Ishikawa (cell line): ENCODE measurements at regions not wholly inside any gene's neighbourhood (a gene's known extent, or its start where the extent isn't known, plus 50 kb on each side); places are given as distances from the start of the nearest gene placed in this dataset.

ENCODE experiments used
- CEBPB ChIP-seq: IDR thresholded peaks from 2 replicates; pipeline ENCODE4 v1.6.1; 2012
- CREB1 ChIP-seq: IDR thresholded peaks from 2 replicates; pipeline ENCODE4 v1.6.1; 2012; ENCODE audit warnings: low read depth
- EGR1 ChIP-seq: IDR thresholded peaks from 2 replicates; pipeline ENCODE4 v1.6.1; 2012
- EP300 ChIP-seq: IDR thresholded peaks from 2 replicates; pipeline ENCODE4 v1.6.1; 2012; ENCODE audit warnings: borderline replicate concordance
- FOXM1 ChIP-seq: IDR thresholded peaks from 2 replicates; pipeline ENCODE4 v1.6.1; 2012; ENCODE audit warnings: low read depth, borderline replicate concordance
- NFIC ChIP-seq: IDR thresholded peaks from 2 replicates; pipeline ENCODE4 v1.6.1; 2012
- RAD21 ChIP-seq: IDR thresholded peaks from 2 replicates; pipeline ENCODE4 v1.6.1; 2012; ENCODE audit warnings: low read depth
- TAF1 ChIP-seq: IDR thresholded peaks from 2 replicates; pipeline ENCODE4 v1.6.1; 2012; ENCODE audit warnings: low read depth, mild to moderate bottlenecking
- TCF12 ChIP-seq: IDR thresholded peaks from 2 replicates; pipeline ENCODE4 v1.6.1; 2012; ENCODE audit warnings: low read depth
- TEAD4 ChIP-seq: IDR thresholded peaks from 2 replicates; pipeline ENCODE4 v1.6.1; 2012
- YY1 ChIP-seq: IDR thresholded peaks from 2 replicates; pipeline ENCODE4 v1.6.1; 2012; ENCODE audit warnings: low read depth
- ZBTB7A ChIP-seq: IDR thresholded peaks from 2 replicates; pipeline ENCODE4 v1.6.1; 2012; ENCODE audit warnings: low read depth
- TF ChIP-seq, protein P1 (sequence below): IDR thresholded peaks from 2 replicates; pipeline ENCODE4 v1.6.1; 2012
- TF ChIP-seq, protein P2 (sequence below): IDR thresholded peaks from 2 replicates; pipeline ENCODE4 v1.6.1; 2012
- TF ChIP-seq, protein P3 (sequence below): IDR thresholded peaks from 2 replicates; pipeline ENCODE4 v1.6.1; 2012; ENCODE audit warnings: low read depth, mild to moderate bottlenecking

DNA sequence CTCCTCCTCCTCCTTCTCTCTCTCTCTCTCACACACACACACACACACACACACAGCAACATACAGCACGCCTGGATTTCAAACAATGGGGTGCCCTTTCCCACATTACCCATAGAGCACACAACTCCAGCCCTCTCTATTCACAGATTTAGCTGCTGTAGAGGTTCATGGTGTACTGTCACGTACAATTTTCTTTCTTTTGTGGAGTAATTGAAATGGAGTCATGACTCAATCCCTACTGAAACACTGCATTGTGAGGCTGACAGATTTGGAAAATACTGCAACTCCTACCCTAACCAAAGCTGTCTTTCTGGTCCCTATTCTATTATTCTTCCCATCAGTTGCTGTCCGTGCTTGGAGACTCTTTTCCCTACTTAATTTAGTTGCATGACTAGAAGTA, 166.9 kb downstream of the EDN1 start:
- TF ChIP-seq NFIC (no peak), RAD21 (no peak), EP300 (no peak), TAF1 (no peak), YY1 (no peak), ZBTB7A (no peak), EGR1 (no peak), CEBPB (no peak), TEAD4 (no peak), TCF12 (no peak), CREB1 (no peak), FOXM1 (no peak)
- TF ChIP-seq, protein P1, sequence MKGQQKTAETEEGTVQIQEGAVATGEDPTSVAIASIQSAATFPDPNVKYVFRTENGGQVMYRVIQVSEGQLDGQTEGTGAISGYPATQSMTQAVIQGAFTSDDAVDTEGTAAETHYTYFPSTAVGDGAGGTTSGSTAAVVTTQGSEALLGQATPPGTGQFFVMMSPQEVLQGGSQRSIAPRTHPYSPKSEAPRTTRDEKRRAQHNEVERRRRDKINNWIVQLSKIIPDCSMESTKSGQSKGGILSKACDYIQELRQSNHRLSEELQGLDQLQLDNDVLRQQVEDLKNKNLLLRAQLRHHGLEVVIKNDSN, result no peak
- TF ChIP-seq, protein P2, sequence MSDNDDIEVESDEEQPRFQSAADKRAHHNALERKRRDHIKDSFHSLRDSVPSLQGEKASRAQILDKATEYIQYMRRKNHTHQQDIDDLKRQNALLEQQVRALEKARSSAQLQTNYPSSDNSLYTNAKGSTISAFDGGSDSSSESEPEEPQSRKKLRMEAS, result no peak
- TF ChIP-seq, protein P3, sequence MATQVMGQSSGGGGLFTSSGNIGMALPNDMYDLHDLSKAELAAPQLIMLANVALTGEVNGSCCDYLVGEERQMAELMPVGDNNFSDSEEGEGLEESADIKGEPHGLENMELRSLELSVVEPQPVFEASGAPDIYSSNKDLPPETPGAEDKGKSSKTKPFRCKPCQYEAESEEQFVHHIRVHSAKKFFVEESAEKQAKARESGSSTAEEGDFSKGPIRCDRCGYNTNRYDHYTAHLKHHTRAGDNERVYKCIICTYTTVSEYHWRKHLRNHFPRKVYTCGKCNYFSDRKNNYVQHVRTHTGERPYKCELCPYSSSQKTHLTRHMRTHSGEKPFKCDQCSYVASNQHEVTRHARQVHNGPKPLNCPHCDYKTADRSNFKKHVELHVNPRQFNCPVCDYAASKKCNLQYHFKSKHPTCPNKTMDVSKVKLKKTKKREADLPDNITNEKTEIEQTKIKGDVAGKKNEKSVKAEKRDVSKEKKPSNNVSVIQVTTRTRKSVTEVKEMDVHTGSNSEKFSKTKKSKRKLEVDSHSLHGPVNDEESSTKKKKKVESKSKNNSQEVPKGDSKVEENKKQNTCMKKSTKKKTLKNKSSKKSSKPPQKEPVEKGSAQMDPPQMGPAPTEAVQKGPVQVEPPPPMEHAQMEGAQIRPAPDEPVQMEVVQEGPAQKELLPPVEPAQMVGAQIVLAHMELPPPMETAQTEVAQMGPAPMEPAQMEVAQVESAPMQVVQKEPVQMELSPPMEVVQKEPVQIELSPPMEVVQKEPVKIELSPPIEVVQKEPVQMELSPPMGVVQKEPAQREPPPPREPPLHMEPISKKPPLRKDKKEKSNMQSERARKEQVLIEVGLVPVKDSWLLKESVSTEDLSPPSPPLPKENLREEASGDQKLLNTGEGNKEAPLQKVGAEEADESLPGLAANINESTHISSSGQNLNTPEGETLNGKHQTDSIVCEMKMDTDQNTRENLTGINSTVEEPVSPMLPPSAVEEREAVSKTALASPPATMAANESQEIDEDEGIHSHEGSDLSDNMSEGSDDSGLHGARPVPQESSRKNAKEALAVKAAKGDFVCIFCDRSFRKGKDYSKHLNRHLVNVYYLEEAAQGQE, result no peak

DNA sequence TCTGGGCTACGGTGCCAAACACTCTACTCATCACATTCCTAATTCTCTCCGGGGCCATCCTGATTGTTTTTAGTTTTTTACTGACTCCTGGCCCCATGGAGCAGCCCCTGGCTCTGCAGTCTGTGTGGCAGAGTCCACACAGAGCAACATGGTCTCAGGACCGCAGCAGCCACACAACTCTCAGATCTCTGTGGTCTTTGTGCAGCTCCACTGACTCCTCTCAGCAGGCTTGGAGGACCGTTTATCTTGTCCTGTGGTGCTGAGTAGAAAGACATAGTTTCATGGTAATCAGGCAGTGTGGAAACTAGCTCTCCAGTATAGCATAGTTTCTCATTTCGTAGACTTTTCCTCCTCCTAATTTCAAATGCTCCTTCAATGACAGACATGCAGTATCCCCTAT, 168.4 kb downstream of the EDN1 start:
- TF ChIP-seq EGR1 (no peak), FOXM1 (no peak), RAD21 (no peak), TEAD4 (no peak), TAF1 (no peak), CREB1 (no peak), ZBTB7A (no peak), NFIC (no peak), TCF12 (no peak), YY1 (no peak)
- TF ChIP-seq, protein P1, result no peak
- TF ChIP-seq, protein P3, result no peak
- TF ChIP-seq, protein P2, result no peak

DNA sequence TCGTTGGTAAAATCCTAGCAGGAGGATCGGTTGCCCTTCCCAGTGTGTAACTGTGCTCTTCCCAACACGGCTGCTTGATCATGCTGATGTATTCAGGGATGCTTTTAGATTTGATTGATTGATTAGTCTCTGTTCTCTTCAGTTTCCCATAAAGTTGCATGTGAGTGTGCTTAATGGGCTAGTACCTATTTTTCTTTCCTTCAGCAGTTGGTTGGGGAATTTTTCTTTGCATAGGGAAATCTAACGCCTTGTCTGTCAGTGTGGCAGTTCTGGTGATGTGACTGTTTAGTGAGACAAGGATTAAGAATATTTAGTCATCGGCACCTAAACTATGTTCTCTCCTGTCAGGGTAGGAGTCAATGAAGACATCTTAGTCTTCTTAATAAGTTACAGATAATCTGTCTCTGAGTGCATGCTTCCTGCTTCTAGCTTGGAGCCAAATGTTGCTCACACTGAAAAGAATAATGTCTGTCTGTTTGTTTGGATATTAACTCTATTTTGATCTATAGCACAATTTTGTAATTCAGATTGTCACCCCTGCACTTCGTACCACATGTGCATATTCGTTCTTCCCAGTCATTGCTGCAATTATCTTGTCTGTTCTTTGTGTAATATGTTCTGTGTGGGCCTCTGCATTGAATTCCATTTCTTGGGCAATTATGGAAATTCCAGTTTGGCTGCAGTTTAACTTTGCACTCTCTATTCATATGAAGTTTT, 169.9 kb downstream of the EDN1 start:
- TF ChIP-seq EP300, result no peak
- TF ChIP-seq RAD21, result no peak
- no peak for TF ChIP-seq EGR1
- TF ChIP-seq, protein P3, result no peak
- no peak for TF ChIP-seq CEBPB
- no peak for TF ChIP-seq YY1
- TF ChIP-seq TEAD4, result no peak
- TF ChIP-seq FOXM1, result no peak
- TF ChIP-seq CREB1, result no peak
- TF ChIP-seq, protein P2, result no peak
- no peak for TF ChIP-seq TAF1
- TF ChIP-seq, protein P1, result no peak
- TF ChIP-seq NFIC, result no peak
- no peak for TF ChIP-seq TCF12
- TF ChIP-seq ZBTB7A, result no peak
